HEK293T (cell line): ENCODE measurements at regions not wholly inside any gene's neighbourhood (a gene's known extent, or its start where the extent isn't known, plus 50 kb on each side); places are given as distances from the start of the nearest gene placed in this dataset.

Experiments used
- ARNT ChIP-seq: fragments of 450-650 bp; IDR thresholded peaks from 2 replicates; pipeline ENCODE4 v1.6.1; 2017; ENCODE audit warnings: mild to moderate bottlenecking
- BHLHE40 ChIP-seq: fragments of 450-650 bp; IDR thresholded peaks from 2 replicates; pipeline ENCODE4 v1.6.1; 2016; ENCODE audit warnings: mild to moderate bottlenecking, moderate library complexity, borderline replicate concordance
- CTBP1 ChIP-seq: fragments of 450-650 bp; IDR thresholded peaks from 2 replicates; pipeline ENCODE4 v1.6.1; 2016; ENCODE audit warnings: borderline replicate concordance
- ELF4 ChIP-seq: fragments of 450-650 bp; IDR thresholded peaks from 2 replicates; pipeline ENCODE4 v1.6.1; 2017; ENCODE audit warnings: antibody characterized with exemption
- L3MBTL2 ChIP-seq: fragments of 450-650 bp; conservative IDR thresholded peaks from 2 replicates; pipeline ENCODE4 v1.6.1; 2016; ENCODE audit warnings: mild to moderate bottlenecking
- LEF1 ChIP-seq: fragments of 450-650 bp; IDR thresholded peaks from 2 replicates; pipeline ENCODE4 v1.6.1; 2017; ENCODE audit warnings: mild to moderate bottlenecking, borderline replicate concordance
- PKNOX1 ChIP-seq: fragments of 450-650 bp; IDR thresholded peaks from 2 replicates; pipeline ENCODE4 v1.6.1; 2016
- SP1 ChIP-seq: fragments of 450-650 bp; IDR thresholded peaks from 2 replicates; pipeline ENCODE4 v1.6.1; 2017
- SUZ12 ChIP-seq: fragments of 450-650 bp; IDR thresholded peaks from 2 replicates; pipeline ENCODE4 v1.6.1; 2016; ENCODE audit warnings: mild to moderate bottlenecking
- TARDBP ChIP-seq: fragments of 450-650 bp; IDR thresholded peaks from 2 replicates; pipeline ENCODE4 v1.6.1; 2016
- ZNF384 ChIP-seq: fragments of 450-650 bp; IDR thresholded peaks from 2 replicates; pipeline ENCODE4 v1.6.1; 2016

GRCh38 chr15:81937189-81937588 lies 108.6 kb downstream of the MEX3B start:
- TF ChIP-seq PKNOX1 (no peak), LEF1 (no peak), SUZ12 (no peak), CTBP1 (no peak), TARDBP (no peak), ARNT (no peak), SP1 (no peak), BHLHE40 (no peak), ZNF384 (no peak), ELF4 (no peak), L3MBTL2 (no peak)
